Keratinocyte (primary cell): ENCODE measurements at regions not wholly inside any gene's neighbourhood (a gene's known extent, or its start where the extent isn't known, plus 50 kb on each side); places are given as distances from the start of the nearest gene placed in this dataset.

Source experiments
- DNase-seq: peaks from one replicate; pipeline ENCODE4 v3.0.0-alpha.2; 2011; ENCODE audit warnings: low read depth, missing footprints, low spot score
- FAIRE-seq: peaks from 2 replicates; lab custom pipeline; 2011; peaks lifted over from hg19 to GRCh38; lab: Jason Lieb, UNC
- H2AFZ ChIP-seq: 2 replicates; pipeline ENCODE4 v1.6.0; 2012; ENCODE audit warnings: low read length, control low read depth, inconsistent platforms; ENCODE audit not compliant: control insufficient read depth
- H3K27ac ChIP-seq: 2 replicates; pipeline ENCODE4 v1.5.1; 2011; ENCODE audit warnings: low read length; ENCODE audit not compliant: control insufficient read depth, insufficient read depth
- H3K27me3 ChIP-seq: 3 replicates; pipeline ENCODE4 v1.6.0; 2011; ENCODE audit warnings: low read length; ENCODE audit not compliant: control insufficient read depth, insufficient read depth; ENCODE audit errors: extremely low read depth
- H3K36me3 ChIP-seq, 2 experiments: 2 replicates in 1 of 2; 3 replicates in 1 of 2; pipeline ENCODE4 v1.5.1; 2011; ENCODE audit warnings: low read length in 2 of 2, mild to moderate bottlenecking in 1 of 2; ENCODE audit not compliant: control insufficient read depth in 2 of 2, insufficient read depth in 2 of 2; ENCODE audit errors: extremely low read depth in 1 of 2
- H3K4me1 ChIP-seq: 3 replicates; pipeline ENCODE4 v1.5.1; 2011; ENCODE audit warnings: low read length; ENCODE audit not compliant: control insufficient read depth, insufficient read depth; ENCODE audit errors: extremely low read depth
- H3K4me2 ChIP-seq: 3 replicates; pipeline ENCODE4 v1.6.0; 2011; ENCODE audit warnings: low read depth, low read length; ENCODE audit not compliant: control insufficient read depth, insufficient read depth; ENCODE audit errors: extremely low read depth
- H3K4me3 ChIP-seq, 3 experiments: fragments of 200-600 bp in 1 of 3; sonication (generic) in 1 of 3; 2 replicates in 2 of 3; 3 replicates in 1 of 3; pipeline ENCODE4 v1.5.1; 2011 to 2016; ENCODE audit warnings: low read length in 3 of 3, mild to moderate bottlenecking in 3 of 3, control low read depth in 2 of 3, inconsistent platforms in 1 of 3, low read depth in 1 of 3, mixed read lengths in 1 of 3, mixed run types in 1 of 3, moderate library complexity in 1 of 3; ENCODE audit not compliant: control insufficient read depth in 2 of 3, insufficient read depth in 2 of 3; ENCODE audit errors: extremely low read depth in 1 of 3
- H3K79me2 ChIP-seq: 2 replicates; pipeline ENCODE4 v1.6.0; 2012; ENCODE audit warnings: low read length; ENCODE audit not compliant: control insufficient read depth, insufficient read depth
- H3K9ac ChIP-seq: 3 replicates; pipeline ENCODE4 v1.6.0; 2011; ENCODE audit warnings: low read length; ENCODE audit not compliant: control insufficient read depth, insufficient read depth; ENCODE audit errors: extremely low read depth
- H3K9me1 ChIP-seq: 3 replicates; pipeline ENCODE4 v1.6.0; 2011; ENCODE audit warnings: low read length; ENCODE audit not compliant: control insufficient read depth, insufficient read depth; ENCODE audit errors: extremely low read depth
- H3K9me3 ChIP-seq: 2 replicates; pipeline ENCODE4 v1.5.1; 2012; ENCODE audit warnings: low read depth, low read length; ENCODE audit not compliant: control insufficient read depth
- H4K20me1 ChIP-seq: 3 replicates; pipeline ENCODE4 v1.6.0; 2011; ENCODE audit warnings: low read length; ENCODE audit not compliant: control insufficient read depth, insufficient read depth; ENCODE audit errors: extremely low read depth
- CTCF ChIP-seq, 3 experiments: IDR thresholded peaks in 1 of 3; conservative IDR thresholded peaks in 1 of 3; optimal IDR thresholded peaks in 1 of 3; 2 replicates in 2 of 3; 3 replicates in 1 of 3; pipeline versions ENCODE3 to v1.5.1; 2011; ENCODE audit warnings: low read length in 3 of 3, mild to moderate bottlenecking in 3 of 3, moderate library complexity in 2 of 3, control low read depth in 1 of 3, inconsistent platforms in 1 of 3; ENCODE audit not compliant: insufficient read depth in 2 of 3; ENCODE audit errors: extremely low read depth in 1 of 3
- EZH2 ChIP-seq: IDR thresholded peaks from one replicate; pipeline ENCODE4 v1.6.1; 2012; ENCODE audit warnings: inconsistent platforms, mild to moderate bottlenecking, low read length, moderate library complexity
- dilution Hi-C: fragments of 300-500 bp; cut with MboI; formaldehyde crosslinking; loops from one replicate; pipeline ENCODE4 v1.7.0; 2020; ENCODE audit warnings: low sequenced_read_pairs; ENCODE audit not compliant: extremely low pct_ligation_motif_present

- DNase-seq (no peak), FAIRE-seq (no peak)
- no peak overlapping the region for H2AFZ ChIP-seq
- no peaks in the 10 kb centered on the region for H3K36me3 ChIP-seq
- no peaks in the 10 kb centered on the region for H3K79me2 ChIP-seq
- H3K4me1 ChIP-seq = no peaks in the 10 kb centered on the region
- H3K4me2 ChIP-seq = no peak overlapping the region
- no peak overlapping the region for H3K9ac ChIP-seq
- H3K9me3 ChIP-seq = no peaks in the 10 kb centered on the region
- no peaks in the 10 kb centered on the region for H4K20me1 ChIP-seq
- H3K9me1 ChIP-seq = no peaks in the 10 kb centered on the region
- no peaks in the 10 kb centered on the region for H3K27me3 ChIP-seq
- no peak overlapping the region for H3K27ac ChIP-seq
- H3K4me3 ChIP-seq = no peak overlapping the region
- dilution Hi-C loops = no loop called here
- TF ChIP-seq EZH2 (no peak), CTCF (optimal IDR thresholded peaks at IDR 0.05 in 1 of 3, IDR thresholded peaks at IDR 0.05 in 1 of 3, conservative IDR thresholded peaks at IDR 0.05 in 1 of 3; ENCODE audit: extremely low read depth in 1 of 3, insufficient read depth in 2 of 3, low read length in 3 of 3) (no peak)
Measured at GRCh38 chr1:218200979-218201378, 84.1 kb upstream of the RRP15 start.

- no peaks in the 10 kb centered on the region for H3K4me1 ChIP-seq
- no peaks in the 10 kb centered on the region for H3K36me3 ChIP-seq
- FAIRE-seq = no peak
- H3K79me2 ChIP-seq = no peaks in the 10 kb centered on the region
- no peak overlapping the region for H3K9ac ChIP-seq
- H3K9me1 ChIP-seq = no peaks in the 10 kb centered on the region
- H2AFZ ChIP-seq = no peak overlapping the region
- no peak overlapping the region for H3K27ac ChIP-seq
- no peaks in the 10 kb centered on the region for H3K27me3 ChIP-seq
- H3K4me2 ChIP-seq = no peak overlapping the region
- no peak for DNase-seq
- dilution Hi-C loops = no loop called here
- TF ChIP-seq EZH2 = no peak
- TF ChIP-seq CTCF (optimal IDR thresholded peaks at IDR 0.05 in 1 of 3, IDR thresholded peaks at IDR 0.05 in 1 of 3, conservative IDR thresholded peaks at IDR 0.05 in 1 of 3; ENCODE audit: extremely low read depth in 1 of 3, insufficient read depth in 2 of 3, low read length in 3 of 3) = no peak
- no peak overlapping the region for H3K4me3 ChIP-seq
- no peaks in the 10 kb centered on the region for H3K9me3 ChIP-seq
- H4K20me1 ChIP-seq = no peaks in the 10 kb centered on the region
Measured at GRCh38 chr1:218201601-218202000, 83.5 kb upstream of the RRP15 start.
